ENCODE measurements at regions not wholly inside any gene's neighbourhood (a gene's known extent, or its start where the extent isn't known, plus 50 kb on each side); places are given as distances from the start of the nearest gene placed in this dataset.

DNA sequence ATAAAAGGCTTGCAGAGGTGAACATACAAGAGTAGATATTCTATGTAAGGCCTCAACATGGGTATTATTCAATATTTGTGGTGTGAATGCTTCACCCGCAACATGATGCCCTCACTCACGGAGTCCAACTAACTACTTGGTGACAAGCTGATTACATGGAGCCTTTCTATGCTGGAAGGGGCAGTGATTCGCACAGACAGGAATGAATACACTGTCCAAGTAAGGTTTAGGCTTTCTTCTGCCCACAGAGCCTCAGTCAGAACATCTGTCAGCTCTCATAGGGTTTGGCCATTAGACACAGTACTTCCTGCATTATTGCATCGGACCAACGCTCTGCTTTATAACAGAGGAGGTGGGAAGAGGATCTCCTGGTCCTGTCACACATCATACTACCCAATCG lies 80.3 kb upstream of the SLC35G4 start:
- TF ChIP-seq FOS (IDR thresholded peaks at IDR 0.05; ENCODE audit: extremely low read depth, insufficient read length) (no peak), HNRNPL (IDR thresholded peaks at IDR 0.05; ENCODE audit: low read depth, low read length) (no peak), POLR2AphosphoS2 (IDR thresholded peaks at IDR 0.05; ENCODE audit: low read length) (no peak), USF1 (CRISPR knock-in tag; IDR thresholded peaks at IDR 0.05) (no peak), DPF2 (IDR thresholded peaks at IDR 0.05) (no peak), POLR2A (conservative IDR thresholded peaks at IDR 0.05) (no peak), KLF10 (CRISPR knock-in tag; IDR thresholded peaks at IDR 0.05) (no peak), CBX3 (IDR thresholded peaks at IDR 0.05; ENCODE audit: borderline replicate concordance in 1 of 2, low read length in 2 of 2) (no peak), POLR2AphosphoS5 (IDR thresholded peaks at IDR 0.05; ENCODE audit: control insufficient read depth, insufficient read depth, low read depth, low read length) (no peak), TAF1 (IDR thresholded peaks at IDR 0.05; ENCODE audit: control insufficient read depth, extremely low read depth, insufficient read depth, low read length, severe bottlenecking) (no peak), GABPB1 (CRISPR knock-in tag; IDR thresholded peaks at IDR 0.05) (no peak)

Measured in K562 (cell line).